Osteocyte (in vitro differentiated cells): ENCODE measurements at regions not wholly inside any gene's neighbourhood (a gene's known extent, or its start where the extent isn't known, plus 50 kb on each side); places are given as distances from the start of the nearest gene placed in this dataset.

Source experiments
- DNase-seq: peaks from one replicate; pipeline ENCODE4 v3.0.0; 2021; ENCODE audit warnings: mixed read lengths; ENCODE audit not compliant: unreplicated experiment; ENCODE audit errors: extremely low spot score
- H3K27ac Mint-ChIP-seq: one replicate; pipeline ENCODE4 v1.8.0; 2021; ENCODE audit warnings: mild to moderate bottlenecking, mixed read lengths; ENCODE audit not compliant: unreplicated experiment
- H3K27me3 Mint-ChIP-seq: one replicate; pipeline ENCODE4 v1.8.0; 2021; ENCODE audit warnings: mixed read lengths; ENCODE audit not compliant: unreplicated experiment
- H3K36me3 Mint-ChIP-seq: one replicate; pipeline ENCODE4 v1.8.0; 2021; ENCODE audit warnings: mixed read lengths; ENCODE audit not compliant: unreplicated experiment
- H3K4me1 Mint-ChIP-seq: one replicate; pipeline ENCODE4 v1.8.0; 2021; ENCODE audit warnings: mixed read lengths; ENCODE audit not compliant: unreplicated experiment
- H3K4me3 Mint-ChIP-seq: one replicate; pipeline ENCODE4 v1.8.0; 2021; ENCODE audit warnings: mild to moderate bottlenecking, moderate library complexity, mixed read lengths; ENCODE audit not compliant: unreplicated experiment
- H3K9me3 Mint-ChIP-seq: one replicate; pipeline ENCODE4 v1.8.0; 2021; ENCODE audit warnings: mixed read lengths; ENCODE audit not compliant: unreplicated experiment
- TF ChIP-seq, protein P1 (sequence below): fragments of 200-600 bp; sonication (generic); IDR thresholded peaks from 2 replicates; pipeline ENCODE4 v1.5.0; 2021; ENCODE audit warnings: antibody characterized with exemption, mild to moderate bottlenecking, moderate library complexity

DNA sequence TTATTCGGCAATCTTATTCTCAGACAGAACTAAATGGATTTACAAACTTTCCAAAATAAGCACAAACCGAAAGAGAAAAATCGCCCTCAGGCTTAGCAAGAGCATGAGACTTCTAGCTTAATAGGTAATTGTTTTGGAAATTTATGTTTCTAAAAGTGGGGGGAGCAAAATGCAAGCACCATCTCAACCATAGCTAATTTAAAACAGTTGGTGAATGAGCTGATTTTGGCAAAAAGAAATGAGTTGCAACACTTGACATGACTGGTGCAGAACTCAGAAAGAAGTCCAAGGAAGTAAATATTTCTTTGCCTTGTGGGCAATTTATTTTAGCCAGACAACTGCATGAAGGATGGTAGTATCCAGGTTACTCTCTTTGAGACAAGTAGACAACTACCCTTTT lies 71.5 kb upstream of the PTGFR start:
- no peaks in the 10 kb centered on the region for H3K36me3 Mint-ChIP-seq
- no peak overlapping the region for H3K4me3 Mint-ChIP-seq
- peaks cover 38% of the 10 kb centered on the region for H3K27me3 Mint-ChIP-seq
- DNase-seq: no peak
- no peaks in the 10 kb centered on the region for H3K9me3 Mint-ChIP-seq
- peaks cover 9% of the 10 kb centered on the region for H3K4me1 Mint-ChIP-seq
- H3K27ac Mint-ChIP-seq: no peak overlapping the region
- TF ChIP-seq, protein P1, sequence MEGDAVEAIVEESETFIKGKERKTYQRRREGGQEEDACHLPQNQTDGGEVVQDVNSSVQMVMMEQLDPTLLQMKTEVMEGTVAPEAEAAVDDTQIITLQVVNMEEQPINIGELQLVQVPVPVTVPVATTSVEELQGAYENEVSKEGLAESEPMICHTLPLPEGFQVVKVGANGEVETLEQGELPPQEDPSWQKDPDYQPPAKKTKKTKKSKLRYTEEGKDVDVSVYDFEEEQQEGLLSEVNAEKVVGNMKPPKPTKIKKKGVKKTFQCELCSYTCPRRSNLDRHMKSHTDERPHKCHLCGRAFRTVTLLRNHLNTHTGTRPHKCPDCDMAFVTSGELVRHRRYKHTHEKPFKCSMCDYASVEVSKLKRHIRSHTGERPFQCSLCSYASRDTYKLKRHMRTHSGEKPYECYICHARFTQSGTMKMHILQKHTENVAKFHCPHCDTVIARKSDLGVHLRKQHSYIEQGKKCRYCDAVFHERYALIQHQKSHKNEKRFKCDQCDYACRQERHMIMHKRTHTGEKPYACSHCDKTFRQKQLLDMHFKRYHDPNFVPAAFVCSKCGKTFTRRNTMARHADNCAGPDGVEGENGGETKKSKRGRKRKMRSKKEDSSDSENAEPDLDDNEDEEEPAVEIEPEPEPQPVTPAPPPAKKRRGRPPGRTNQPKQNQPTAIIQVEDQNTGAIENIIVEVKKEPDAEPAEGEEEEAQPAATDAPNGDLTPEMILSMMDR: no peak

DNA sequence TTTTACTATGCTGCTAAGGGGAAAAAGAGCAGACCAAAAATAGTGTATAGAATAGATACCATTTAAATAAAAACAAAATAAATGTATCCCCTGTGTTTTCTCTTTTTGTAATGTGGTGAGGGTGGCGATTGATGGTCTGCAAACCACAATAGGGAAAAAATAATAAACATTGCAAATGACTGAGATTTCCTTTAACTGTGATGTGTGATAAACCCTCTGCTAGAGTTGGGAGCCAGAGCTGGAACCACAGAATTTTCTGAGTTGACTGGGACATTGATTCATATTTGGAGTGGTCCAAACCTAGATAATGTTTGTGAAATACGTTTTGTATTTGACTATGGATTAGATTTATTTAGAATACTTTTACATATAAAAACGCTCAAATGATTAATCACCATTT lies 70.6 kb upstream of the PTGFR start:
- Mint-ChIP-seq H3K9me3 (no peaks in the 10 kb centered on the region), H3K4me3 (no peak overlapping the region), H3K27ac (no peak overlapping the region), H3K4me1 (peaks cover 9% of the 10 kb centered on the region), H3K27me3 (peaks cover 45% of the 10 kb centered on the region), H3K36me3 (no peaks in the 10 kb centered on the region)
- DNase-seq: no peak
- TF ChIP-seq, protein P1: no peak

DNA sequence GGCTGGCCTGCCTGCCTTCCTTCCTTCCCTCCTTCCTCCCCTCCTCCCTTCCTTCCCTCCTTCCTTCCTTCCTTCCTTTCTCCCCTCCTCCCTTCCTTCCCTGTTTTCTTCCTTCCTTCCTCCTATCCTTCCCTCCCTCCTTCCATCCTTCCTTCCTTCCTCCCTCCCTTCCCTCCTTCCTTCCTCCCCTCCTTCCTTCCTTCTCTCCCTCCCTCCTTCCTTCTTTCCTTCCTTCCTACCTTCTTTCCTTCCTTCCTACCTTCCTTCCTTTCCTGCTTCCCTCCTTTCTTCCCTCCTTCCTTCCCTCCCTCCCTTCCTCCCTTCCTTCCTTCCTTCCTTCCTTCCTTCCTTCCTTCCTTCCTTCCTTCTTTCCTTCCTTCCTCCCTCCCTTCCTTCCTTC lies 70.1 kb upstream of the PTGFR start:
- Mint-ChIP-seq H3K27ac (no peak overlapping the region), H3K36me3 (no peaks in the 10 kb centered on the region), H3K27me3 (peaks cover 49% of the 10 kb centered on the region), H3K9me3 (no peaks in the 10 kb centered on the region), H3K4me3 (no peak overlapping the region), H3K4me1 (peaks cover 9% of the 10 kb centered on the region)
- DNase-seq: no peak
- TF ChIP-seq, protein P1: no peak

DNA sequence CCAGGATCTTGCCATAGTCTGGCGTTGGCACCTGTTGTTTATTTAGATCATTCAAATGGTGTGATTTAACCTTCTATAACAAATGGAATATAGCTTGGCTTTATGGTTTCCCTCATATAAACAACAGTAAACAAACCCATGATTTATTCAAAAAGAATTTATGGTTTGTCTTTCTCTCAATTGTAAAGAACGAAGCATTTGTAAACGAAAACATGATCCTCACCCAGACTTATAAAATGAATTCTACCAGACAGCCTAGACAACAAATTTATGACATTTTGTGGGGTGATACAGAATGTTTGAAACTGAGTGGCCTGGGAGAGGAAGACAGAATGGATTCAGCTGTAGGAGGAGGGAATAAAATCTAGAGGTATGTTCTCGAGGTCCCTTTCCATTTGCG lies 66.1 kb upstream of the PTGFR start:
- no peak overlapping the region for H3K4me3 Mint-ChIP-seq
- H3K36me3 Mint-ChIP-seq: no peaks in the 10 kb centered on the region
- no peaks in the 10 kb centered on the region for H3K9me3 Mint-ChIP-seq
- DNase-seq: no peak
- TF ChIP-seq, protein P1: no peak
- H3K4me1 Mint-ChIP-seq: no peaks in the 10 kb centered on the region
- H3K27me3 Mint-ChIP-seq: peaks cover 64% of the 10 kb centered on the region
- H3K27ac Mint-ChIP-seq: no peak overlapping the region

DNA sequence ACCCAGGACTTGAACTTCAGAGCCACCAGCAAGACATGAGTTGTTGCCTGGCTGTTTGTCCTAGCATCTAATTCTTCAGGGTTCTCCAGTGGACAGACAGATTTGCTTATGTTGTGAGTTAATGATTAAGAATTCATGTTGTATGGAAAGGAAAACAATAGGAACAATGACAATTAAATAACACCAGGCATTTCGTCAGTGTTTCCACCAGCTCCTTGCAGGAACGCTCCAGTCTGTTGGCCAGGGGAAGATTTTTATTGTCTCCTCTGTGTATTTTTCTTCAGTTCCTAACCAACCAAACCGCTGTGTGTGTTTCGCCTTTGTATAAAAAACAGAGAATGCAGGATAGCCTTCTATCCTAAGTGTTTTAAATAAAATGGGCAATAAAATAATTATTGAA lies 64.4 kb upstream of the PTGFR start:
- Mint-ChIP-seq H3K36me3 (no peaks in the 10 kb centered on the region), H3K27me3 (peaks cover 59% of the 10 kb centered on the region), H3K4me3 (no peak overlapping the region), H3K27ac (no peak overlapping the region), H3K4me1 (no peaks in the 10 kb centered on the region), H3K9me3 (no peaks in the 10 kb centered on the region)
- DNase-seq: no peak
- TF ChIP-seq, protein P1: no peak
